GM03348 (cell line): ENCODE measurements at regions not wholly inside any gene's neighbourhood (a gene's known extent, or its start where the extent isn't known, plus 50 kb on each side); places are given as distances from the start of the nearest gene placed in this dataset.
A peak's percentile ranks its signal among the peaks of the same experiment; 100 is the strongest.
"Not testable (repeated sequence)": the region's sequence is repeated elsewhere in the genome, so short reads cannot be mapped to it uniquely, and the experiment has no call there.

Source experiments
- DNase-seq: peaks from one replicate; pipeline ENCODE4 v3.0.0; 2012; ENCODE audit warnings: low spot score

DNA sequence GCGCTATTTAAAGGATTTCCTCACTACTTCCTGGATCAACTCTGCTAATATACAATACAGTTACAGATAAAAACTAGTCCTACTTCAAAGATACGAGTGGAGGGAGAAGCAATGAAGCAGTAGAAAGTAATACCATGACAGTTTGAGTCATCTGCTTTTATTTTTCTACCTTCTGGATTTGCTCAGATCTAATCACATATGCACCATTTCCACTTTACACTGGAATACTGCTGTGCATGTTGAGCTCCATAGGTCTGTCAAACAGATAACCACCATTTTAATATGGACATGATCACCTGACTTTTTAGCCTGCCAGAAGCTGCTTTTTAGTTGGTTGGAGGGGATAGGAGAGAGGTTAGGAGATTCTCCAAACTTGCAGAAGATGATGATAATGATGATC lies 92.5 kb downstream of the MMUT start:
- no peak for DNase-seq

DNA sequence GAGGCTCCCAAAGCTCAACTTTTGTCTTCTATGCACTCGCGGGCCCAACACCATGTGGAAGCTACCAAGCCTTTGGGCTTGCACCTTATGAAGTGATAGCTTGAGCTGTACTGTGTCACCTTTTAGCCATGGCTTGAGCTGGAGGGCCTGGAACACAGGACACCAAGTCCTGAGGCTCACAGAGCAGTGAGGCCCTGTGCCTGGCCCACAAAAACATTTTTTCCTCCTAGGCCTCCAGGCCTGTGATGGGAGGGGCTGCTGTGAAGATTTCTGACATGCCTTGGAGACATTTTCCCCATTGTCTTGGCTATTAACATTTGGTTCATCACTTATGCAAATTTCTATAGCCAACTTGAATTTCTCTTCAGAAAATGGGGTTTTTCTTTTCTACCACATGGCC lies 96.5 kb downstream of the MMUT start:
- no peak for DNase-seq

DNA sequence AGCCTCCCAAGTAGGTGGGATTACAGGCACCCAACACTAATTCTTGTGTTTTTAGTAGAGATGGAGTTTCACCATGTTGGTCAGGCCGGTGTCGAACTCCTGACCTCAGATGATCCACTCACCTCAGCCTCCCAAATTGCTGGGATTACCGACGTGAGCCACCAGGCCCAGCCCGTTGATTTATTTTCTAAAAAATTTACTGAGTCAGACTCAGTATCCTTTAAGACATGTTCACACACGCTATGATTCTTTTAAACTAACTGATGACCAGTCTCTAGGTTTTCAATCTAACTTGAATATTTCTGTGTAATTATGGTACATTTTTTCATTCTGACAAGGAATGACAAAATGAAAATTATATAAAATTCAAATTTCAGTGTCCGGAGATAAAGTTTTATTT lies 114.5 kb downstream of the MMUT start:
- no peak for DNase-seq

DNA sequence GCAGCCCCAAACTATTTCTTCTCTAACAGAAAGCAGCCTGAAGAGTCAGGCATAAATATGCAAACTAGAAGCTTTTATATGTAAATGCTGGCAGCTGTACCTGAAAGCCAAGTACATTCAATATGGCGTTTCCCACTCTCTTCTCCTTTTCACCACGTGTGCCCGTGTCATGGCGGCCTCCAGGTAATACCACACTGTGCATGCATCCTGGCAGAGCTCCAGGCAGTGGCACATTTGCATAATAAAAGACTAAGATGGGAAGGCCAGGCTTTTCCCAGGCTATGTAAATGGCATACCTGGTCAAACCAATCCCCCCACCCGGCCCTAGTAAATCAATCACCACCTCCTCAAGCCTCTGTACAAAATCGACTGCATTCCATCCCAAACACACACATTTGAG lies 120.6 kb downstream of the MMUT start:
- no peak for DNase-seq

DNA sequence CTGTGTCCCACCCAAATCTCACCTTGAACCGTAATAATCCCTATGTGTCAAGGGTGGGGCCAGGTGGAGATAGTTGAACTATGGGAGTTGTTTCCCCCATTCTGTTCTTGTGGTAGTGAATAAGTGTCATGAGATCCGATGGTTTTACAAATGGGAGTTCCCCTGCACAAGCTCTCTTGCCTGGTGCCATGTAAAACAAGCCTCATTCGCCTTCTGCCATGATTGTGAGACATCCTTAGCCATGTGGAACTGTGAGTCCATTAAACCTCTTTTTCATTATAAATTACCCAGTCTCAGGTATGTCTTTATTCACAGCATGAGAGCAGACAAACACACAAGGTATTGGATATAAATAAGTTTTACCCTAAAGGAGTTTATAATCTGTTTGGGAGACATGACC lies 121.2 kb downstream of the MMUT start:
- no peak for DNase-seq

DNA sequence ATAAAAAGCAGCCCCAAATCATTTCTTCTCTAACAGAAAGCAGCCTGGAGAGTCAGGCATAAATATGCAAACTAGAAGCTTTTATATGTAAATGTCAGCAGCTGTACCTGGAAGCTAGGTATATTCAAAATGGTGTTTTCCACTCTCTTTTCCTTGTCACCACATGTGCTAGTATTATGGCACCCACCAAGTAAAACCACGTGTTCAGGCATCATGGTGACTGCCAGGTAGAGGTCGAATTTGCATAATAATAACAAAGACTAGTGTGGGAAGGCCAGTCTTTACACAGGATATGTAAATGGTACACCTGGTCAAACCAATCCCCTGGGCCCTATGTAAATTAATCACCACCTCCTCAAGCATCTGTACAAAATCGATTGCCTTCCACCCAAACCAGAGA lies 124.0 kb downstream of the MMUT start:
- DNase-seq, result no peak

DNA sequence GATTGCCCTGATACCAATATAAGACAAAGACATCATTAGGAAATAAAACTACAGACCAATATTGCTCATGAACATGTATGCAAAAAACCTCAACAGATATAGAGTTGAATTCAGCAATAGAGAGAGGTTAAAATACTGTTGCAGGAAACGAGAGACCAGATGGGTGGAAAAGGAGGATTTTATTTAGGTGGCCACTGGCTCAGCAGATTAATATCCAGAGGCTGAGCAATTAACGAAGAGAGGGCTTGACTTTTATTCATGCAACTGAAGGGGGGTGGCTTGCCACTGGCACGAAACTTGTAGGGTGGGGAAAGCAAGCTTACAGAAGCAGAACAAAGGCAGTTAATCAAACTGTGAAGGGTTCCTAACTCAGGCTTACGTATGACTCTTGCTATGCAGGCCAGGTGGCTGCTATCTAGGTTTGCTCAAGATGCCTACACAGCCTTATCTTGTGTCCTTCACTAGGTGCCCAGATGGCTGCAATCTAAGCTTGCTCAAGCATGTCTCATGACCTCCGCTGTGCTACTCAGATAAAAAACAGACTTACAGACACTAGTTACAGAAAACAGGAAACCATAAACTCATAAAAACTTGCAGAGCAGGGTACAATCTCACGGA lies 126.4 kb downstream of the MMUT start:
- DNase-seq, result no peak

DNA sequence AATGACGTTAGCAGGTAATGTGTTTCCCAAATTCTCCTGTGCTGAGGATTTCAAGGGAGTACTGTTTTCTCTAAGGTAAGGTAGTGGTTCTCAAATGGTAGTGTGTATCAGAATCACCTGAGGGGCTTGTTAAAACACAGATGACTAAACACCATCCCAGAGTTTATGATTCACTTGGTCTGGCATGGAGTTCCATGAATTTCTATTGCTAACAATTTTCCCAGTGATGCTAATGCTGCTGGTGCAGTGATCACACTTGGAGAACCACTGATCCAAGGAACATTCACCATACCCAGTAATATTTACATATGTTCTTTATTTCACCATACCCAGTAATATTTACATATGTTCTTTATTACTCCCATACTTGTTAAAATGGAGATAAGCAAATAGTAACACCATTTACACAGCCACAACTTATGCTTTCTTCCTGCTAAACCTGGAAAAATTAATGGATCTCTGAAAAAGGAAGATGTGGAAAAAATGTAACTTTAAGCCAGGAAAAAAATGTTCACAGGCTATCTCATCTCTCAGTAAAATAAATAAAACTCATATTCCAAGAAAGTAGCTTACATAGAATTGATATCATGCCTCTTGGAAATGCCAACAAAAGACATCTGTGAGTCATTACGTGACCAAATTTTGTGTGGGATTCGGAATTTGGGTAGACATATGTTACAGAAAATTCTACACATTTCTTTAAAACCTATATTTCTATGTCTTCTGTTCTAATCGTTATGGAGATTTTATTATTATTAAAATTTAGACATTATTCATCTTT lies 129.5 kb downstream of the MMUT start:
- DNase-seq, result no peak

DNA sequence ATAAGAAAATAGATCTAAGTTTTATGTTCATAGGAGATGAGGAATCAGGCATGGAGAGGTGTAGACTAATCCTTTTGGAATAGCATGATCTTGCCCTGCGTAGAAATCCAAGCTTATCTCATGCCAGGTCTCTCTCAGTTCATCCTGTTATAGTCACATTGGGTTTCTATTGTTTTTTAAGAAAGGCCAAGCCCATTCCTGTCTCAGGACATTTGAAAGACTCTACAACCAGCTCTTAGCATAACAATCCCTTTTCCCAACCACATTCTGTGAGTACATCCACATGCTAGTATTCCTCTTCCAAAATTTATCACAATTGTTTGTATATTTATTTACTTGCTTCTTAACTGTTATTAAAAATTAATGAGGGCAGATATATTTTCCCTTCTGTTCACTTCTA lies 130.3 kb downstream of the MMUT start:
- DNase-seq, result no peak

DNA sequence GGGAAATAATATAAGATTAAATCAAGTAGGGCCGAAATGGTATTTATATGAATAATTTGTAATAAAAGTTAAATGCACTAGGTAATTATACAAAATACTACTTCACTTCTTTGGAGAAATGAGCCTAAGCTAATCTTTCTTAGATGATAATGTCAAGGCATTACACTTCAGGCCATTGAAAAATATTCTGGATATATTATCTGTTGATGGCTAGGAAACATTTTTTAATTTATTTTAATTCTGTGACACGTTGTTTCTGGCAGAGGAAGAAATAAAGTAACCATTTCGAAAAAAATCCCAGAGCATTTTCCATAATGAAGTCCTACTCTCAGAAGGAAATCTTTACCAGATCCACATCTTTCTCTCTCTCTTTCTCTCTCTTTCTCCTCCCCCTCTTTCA lies 133.9 kb downstream of the MMUT start:
- DNase-seq, result no peak

DNA sequence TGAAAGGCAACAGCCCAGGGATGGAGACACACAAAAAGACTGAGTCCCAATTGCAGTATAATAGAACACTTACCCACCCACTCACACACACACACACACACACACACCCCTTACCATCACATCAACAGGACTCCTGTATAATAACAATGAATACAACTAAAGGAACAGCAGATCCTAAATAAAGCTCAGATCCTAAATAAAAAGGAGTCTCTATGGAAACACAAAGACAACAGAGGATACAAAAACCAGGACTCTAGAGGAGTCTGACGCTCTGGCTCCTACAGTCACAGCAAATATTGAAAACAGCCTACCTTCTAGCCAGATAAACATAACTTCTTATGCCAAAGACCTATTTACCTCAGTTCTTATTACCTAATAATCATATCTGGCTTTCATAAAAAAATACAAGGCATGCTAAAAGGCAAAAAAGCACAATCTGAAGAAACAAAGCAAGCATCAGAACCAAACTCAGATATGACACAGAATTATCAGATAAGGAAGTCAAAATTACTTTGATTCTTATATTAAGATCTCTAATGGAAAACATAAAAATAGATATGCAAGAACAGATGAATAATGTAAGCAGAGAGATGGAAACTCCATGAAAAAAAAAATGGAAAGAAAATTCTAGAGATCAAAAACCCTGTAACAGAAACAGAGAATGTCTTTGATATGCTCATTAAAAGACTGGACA lies 134.9 kb downstream of the MMUT start:
- DNase-seq, result no peak

DNA sequence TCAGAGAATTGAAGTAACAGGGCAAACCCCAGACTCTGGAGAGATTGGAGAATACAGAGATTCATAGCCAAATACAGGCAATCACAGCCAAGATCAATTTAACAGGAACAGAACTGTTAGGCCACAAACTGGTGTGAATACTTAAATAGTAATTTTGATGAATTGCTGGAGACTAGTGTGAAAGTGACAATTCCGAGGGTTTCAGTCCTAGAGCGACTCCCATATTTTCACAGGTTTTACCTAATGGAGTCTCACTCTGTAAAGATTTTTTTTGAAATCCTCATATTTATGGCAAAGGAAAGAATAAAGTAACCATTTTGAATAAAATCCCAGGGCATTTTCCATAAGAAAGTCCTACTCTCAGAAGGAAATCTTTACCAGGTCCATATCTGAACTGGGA lies 135.5 kb downstream of the MMUT start:
- DNase-seq, result no peak

DNA sequence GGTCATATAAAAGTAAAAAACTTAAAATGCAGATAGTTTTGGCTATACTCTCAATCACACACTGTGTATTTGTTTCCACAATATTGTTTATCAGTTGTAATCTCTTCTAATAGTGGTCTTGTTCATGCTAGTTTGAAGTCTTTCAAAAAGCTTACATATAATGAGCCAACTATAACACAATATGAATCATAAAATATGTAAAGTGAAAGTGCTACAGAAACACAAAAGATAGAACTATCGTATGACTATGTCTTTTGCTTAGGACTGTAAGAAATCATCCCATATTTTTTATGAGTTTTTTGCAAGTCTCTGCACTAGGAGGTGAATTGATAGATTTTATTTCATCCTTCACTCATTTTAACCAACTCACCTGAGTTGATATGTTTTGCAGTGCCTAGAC lies 136.0 kb downstream of the MMUT start:
- no peak for DNase-seq

DNA sequence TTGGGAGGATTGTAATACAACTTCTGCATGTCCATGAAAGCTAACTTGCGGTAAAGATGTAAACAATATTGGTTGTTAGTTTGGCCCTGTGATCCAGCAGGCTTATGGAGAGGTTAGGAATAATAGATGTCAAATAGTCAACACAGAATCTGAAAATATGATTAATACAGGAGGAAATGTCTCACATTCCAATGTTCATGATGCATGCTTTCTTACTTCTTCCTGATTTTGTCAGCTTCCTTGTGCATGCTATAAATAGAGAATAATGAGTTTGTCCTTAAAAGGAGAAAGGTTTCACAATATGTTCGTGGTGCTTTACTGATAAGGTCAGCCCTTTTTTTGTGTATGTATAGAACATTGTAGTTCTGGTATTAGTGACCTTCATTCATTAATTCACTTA lies 136.7 kb downstream of the MMUT start:
- peak; percentile 43 for DNase-seq

DNA sequence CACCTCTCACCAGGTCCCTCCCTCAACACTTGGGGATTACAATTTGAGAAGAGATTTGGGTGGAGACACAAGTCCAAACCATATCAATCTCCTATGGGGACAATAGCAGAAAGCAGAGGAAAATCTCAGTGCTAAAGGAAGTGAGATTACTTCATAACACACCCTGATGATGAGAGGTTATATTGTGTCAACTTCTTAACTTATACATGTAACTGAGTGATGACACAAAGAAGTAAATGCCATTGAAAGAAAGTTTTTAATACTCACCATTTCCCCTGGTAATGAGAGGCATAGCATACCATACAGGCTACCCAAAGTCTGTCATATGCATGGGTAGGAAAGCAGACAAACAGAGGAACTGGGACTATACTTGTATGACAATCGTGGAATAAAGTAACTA lies 137.2 kb downstream of the MMUT start:
- no peak for DNase-seq

DNA sequence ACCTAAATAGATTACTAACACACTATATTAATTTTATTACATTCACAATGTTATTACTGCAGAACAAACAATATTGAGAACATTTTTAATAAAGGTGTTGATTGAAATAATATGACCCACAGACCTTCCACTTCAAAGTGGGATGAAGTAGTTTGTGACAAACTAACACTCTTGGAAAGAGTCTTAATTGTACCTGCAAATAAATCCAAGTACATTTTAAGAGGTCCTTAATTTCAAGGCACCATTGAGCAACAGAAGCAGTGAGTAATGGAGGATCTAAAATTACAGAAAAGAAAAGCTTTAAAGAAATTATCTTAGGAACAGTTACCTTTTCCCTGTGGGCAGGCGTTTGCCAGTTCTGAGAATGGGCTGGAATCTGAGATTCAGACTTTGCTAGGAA lies 140.2 kb downstream of the MMUT start:
- no peak for DNase-seq

DNA sequence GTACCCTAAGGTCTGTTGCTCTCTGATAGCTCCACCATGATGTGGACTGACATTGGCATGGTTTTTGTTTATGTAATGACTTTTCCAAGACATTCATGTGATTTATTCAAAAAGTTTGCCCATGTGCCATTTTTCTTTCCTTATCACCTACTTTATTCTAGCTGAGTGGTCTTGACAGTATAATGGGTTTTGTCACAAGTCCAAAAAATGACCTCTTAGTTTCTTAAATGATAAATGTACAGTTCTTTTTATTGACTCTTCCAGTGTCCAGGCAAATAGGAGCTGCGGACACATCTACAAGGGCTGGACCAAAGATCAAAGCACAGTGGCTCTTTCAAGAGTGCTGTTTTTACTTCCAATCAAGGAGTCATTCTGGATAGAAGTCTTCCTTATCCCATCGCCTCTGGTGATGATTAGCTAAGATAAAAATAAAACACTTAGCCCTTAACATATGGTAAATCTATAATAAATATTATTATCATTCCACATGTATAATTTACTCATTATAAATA lies 141.4 kb downstream of the MMUT start:
- no peak for DNase-seq

DNA sequence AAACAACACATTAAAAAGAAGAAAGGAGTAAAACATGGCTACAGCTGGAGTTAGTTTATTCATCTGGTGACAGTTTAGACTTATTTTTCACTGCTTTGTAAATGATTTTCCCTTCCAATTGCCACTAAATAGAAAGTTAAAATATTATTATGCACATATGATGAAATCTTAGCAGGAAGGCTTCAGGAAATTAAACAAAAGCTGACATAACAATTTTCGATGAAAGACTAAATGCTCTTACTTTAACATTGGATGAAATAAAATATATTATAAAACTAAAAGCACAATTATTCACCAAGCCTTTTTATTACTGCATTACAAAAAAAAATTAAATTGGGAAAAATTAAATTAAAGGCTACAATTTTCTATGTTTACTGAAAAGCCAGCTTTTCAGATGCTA lies 158.0 kb downstream of the MMUT start:
- no peak for DNase-seq

DNA sequence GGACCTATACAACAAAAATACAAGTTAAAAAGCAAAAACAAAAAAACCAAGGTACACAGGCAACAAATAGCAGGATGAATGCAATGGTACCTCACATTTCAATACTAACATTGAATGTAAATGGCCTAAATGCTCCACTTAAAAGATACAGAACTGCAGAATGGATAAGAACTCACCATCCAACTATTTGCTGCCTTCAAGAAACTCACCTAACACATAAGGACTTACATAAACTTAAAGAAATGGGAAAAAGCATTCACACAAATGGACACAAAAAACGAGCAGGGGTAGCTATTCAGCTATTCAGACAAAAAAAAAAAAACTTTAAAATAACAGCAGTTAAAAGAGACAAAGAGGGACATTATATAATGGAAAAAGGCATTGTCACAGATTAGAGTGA lies 158.7 kb downstream of the MMUT start:
- not testable (repeated sequence) for DNase-seq

DNA sequence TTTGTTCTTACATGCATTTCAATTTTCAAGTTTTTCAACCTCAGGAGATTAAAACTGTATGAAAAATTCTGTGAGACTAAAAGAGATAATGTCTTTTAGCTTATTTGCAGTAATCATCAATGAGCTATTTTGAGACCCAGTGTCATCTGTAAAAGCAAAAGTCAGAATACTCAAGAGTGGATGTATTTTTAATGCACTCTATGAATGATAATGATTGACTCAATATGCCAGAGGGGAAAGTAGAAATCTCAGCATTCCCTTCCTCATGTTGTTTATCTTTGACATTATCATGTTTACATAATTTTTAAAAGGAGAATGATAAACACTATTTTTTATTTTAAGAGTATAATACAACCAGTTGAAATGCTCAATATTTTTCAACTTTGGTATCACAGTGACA lies 162.1 kb downstream of the MMUT start:
- no peak for DNase-seq

DNA sequence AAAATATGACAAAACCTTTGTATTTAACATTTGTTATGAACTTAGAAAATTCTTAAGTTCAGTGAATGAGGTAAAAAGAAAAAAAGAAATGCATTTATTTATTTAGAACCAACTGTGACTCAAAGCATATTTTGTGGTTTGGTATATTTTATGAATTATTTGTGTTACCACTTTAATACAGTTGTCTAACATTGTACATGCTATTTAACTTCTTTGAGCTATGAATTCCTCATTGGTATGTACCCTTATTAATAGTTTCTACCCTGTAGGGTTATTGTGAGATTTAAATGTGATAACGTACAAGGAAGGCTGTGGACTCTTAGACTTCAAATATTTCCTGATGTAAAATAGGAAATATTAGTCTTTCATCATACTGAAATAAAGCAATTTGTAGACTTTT lies 162.6 kb downstream of the MMUT start:
- DNase-seq, result no peak

DNA sequence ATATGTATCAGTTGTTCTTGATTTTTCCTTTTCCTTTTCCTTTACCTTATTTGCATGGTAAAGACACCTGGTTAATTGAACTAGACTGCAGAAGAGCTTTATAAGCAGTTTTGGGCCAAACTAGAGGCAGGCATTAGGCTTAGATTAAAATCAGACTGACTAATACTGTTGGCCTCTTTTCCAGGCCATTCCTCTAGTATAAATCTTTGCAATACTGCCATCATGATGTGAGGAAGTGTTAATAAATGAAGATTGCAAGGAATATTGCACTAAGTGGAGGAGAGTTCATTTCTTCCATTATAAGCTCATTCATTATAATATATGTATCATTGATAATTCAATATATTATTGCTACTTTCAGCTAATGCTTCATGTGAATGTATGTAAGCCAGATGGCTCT lies 163.8 kb downstream of the MMUT start:
- peak; percentile 9 for DNase-seq

DNA sequence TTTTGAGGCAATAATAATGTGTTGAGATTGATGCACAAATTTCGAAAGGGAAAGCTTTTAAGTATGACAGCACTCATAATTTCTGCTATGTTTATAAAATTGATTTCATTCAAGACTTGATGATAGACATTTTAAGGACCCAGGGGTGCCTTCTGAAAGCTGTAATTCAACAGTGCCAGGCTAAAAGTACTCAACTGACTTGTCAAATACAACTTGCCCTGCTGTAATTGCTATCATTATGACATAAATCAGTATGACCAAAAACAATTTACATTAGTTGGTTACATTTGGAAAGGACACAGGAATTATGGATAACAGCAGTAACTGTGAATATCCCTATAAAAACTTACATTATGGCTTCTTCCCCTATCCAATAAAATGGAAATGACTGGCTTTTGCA lies 178.9 kb downstream of the MMUT start:
- no peak for DNase-seq
